GM23338 (cell line): ENCODE measurements at regions not wholly inside any gene's neighbourhood (a gene's known extent, or its start where the extent isn't known, plus 50 kb on each side); places are given as distances from the start of the nearest gene placed in this dataset.

Experiments used
- EZH2 ChIP-seq: fragments of 200-600 bp; sonication (generic); IDR thresholded peaks from one replicate; pipeline ENCODE4 v1.8.0; 2017; ENCODE audit warnings: antibody characterized with exemption, mild to moderate bottlenecking, low read depth; ENCODE audit not compliant: unreplicated experiment
- EZH2phosphoT487 ChIP-seq: fragments of 200-600 bp; sonication (generic); IDR thresholded peaks from one replicate; pipeline ENCODE4 v1.8.1; 2018; ENCODE audit warnings: antibody characterized with exemption; ENCODE audit not compliant: unreplicated experiment
- POLR2AphosphoS5 ChIP-seq: IDR thresholded peaks from 2 replicates; pipeline ENCODE4 v1.6.1; 2016; ENCODE audit warnings: antibody characterized with exemption, low read depth
- STAT1 ChIP-seq: IDR thresholded peaks from one replicate; pipeline ENCODE4 v1.6.1; 2016; ENCODE audit warnings: antibody characterized with exemption; ENCODE audit not compliant: unreplicated experiment
- TF ChIP-seq, protein P1 (sequence below), 2 experiments: fragments of 200-600 bp in 1 of 2; sonication (generic) in 1 of 2; conservative IDR thresholded peaks; 2 replicates each; pipeline versions ENCODE4 v1.5.1 to v1.6.1; 2016 to 2017; ENCODE audit warnings: antibody characterized with exemption in 2 of 2, low read depth in 2 of 2, mild to moderate bottlenecking in 2 of 2, moderate library complexity in 1 of 2
- TF ChIP-seq, protein P2 (sequence below): IDR thresholded peaks from one replicate; pipeline ENCODE4 v1.6.1; 2018; ENCODE audit warnings: antibody characterized with exemption; ENCODE audit not compliant: unreplicated experiment
- TF ChIP-seq, protein P3 (sequence below): IDR thresholded peaks from 2 replicates; pipeline ENCODE4 v1.6.1; 2016; ENCODE audit warnings: antibody characterized with exemption

DNA sequence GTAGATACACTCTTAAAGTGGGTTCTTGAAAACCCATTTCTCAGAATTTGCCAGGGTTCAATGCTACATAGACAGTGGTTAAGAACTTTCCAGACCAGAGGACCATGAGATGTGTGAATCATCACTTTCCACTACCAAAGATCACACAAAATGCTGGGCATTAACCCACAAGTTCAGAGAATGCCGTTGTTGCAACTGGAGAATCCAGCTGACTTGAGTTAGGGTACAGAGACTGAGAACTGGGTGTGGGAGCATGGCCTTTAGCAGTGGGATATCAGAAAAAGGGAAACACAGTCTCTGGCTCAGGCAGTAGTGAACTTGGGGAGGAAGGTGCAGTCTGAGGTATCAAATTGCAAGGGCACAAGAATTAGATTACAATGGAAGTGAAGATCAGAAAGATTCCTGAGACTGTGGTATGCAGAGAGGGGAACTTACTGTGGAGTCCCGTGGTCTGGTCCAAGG, 51.5 kb upstream of the WDFY2 start:
- TF ChIP-seq, protein P1, sequence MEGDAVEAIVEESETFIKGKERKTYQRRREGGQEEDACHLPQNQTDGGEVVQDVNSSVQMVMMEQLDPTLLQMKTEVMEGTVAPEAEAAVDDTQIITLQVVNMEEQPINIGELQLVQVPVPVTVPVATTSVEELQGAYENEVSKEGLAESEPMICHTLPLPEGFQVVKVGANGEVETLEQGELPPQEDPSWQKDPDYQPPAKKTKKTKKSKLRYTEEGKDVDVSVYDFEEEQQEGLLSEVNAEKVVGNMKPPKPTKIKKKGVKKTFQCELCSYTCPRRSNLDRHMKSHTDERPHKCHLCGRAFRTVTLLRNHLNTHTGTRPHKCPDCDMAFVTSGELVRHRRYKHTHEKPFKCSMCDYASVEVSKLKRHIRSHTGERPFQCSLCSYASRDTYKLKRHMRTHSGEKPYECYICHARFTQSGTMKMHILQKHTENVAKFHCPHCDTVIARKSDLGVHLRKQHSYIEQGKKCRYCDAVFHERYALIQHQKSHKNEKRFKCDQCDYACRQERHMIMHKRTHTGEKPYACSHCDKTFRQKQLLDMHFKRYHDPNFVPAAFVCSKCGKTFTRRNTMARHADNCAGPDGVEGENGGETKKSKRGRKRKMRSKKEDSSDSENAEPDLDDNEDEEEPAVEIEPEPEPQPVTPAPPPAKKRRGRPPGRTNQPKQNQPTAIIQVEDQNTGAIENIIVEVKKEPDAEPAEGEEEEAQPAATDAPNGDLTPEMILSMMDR (conservative IDR thresholded peaks at IDR 0.05; ENCODE audit: low read depth in 2 of 2), result no peak
- TF ChIP-seq EZH2 (no peak), POLR2AphosphoS5 (no peak), EZH2phosphoT487 (no peak), STAT1 (no peak)
- TF ChIP-seq, protein P2, sequence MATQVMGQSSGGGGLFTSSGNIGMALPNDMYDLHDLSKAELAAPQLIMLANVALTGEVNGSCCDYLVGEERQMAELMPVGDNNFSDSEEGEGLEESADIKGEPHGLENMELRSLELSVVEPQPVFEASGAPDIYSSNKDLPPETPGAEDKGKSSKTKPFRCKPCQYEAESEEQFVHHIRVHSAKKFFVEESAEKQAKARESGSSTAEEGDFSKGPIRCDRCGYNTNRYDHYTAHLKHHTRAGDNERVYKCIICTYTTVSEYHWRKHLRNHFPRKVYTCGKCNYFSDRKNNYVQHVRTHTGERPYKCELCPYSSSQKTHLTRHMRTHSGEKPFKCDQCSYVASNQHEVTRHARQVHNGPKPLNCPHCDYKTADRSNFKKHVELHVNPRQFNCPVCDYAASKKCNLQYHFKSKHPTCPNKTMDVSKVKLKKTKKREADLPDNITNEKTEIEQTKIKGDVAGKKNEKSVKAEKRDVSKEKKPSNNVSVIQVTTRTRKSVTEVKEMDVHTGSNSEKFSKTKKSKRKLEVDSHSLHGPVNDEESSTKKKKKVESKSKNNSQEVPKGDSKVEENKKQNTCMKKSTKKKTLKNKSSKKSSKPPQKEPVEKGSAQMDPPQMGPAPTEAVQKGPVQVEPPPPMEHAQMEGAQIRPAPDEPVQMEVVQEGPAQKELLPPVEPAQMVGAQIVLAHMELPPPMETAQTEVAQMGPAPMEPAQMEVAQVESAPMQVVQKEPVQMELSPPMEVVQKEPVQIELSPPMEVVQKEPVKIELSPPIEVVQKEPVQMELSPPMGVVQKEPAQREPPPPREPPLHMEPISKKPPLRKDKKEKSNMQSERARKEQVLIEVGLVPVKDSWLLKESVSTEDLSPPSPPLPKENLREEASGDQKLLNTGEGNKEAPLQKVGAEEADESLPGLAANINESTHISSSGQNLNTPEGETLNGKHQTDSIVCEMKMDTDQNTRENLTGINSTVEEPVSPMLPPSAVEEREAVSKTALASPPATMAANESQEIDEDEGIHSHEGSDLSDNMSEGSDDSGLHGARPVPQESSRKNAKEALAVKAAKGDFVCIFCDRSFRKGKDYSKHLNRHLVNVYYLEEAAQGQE, result no peak
- TF ChIP-seq, protein P3, sequence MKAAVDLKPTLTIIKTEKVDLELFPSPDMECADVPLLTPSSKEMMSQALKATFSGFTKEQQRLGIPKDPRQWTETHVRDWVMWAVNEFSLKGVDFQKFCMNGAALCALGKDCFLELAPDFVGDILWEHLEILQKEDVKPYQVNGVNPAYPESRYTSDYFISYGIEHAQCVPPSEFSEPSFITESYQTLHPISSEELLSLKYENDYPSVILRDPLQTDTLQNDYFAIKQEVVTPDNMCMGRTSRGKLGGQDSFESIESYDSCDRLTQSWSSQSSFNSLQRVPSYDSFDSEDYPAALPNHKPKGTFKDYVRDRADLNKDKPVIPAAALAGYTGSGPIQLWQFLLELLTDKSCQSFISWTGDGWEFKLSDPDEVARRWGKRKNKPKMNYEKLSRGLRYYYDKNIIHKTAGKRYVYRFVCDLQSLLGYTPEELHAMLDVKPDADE, result no peak
